Anterior cingulate cortex (tissue), 58 donors: ENCODE measurements at regions not wholly inside any gene's neighbourhood (a gene's known extent, or its start where the extent isn't known, plus 50 kb on each side); places are given as distances from the start of the nearest gene placed in this dataset.
"Not testable (repeated sequence)": the region's sequence is repeated elsewhere in the genome, so short reads cannot be mapped to it uniquely, and the experiment has no call there.

Experiments
- DNase-seq, 58 donors: peaks; one replicate each; lab custom pipeline; 2025; lab: John Stamatoyannopoulos, UW

- no peak for DNase-seq
Measured at GRCh38 chr1:58206749-58207148, 339.8 kb downstream of the OMA1 start.

DNA sequence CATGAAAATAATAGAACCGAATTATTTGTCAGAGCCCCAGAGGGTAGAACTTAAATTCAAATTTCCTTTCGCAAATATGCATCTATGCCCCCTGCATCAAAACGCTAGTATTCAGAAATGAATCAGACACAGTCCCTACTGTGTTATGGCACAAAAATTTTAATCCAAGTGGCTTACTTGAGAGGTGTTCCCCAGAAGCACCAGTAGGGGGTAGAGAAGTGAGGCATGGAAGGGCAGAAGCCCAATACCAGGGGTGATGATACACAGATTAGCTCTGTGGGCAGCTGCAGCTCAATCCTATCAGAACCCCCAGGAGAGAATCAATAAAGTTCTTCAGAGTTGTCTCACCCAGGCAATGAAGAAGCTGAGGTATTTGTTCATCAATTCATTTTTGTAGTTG is 342.2 kb downstream of the OMA1 start:
- DNase-seq: no peak

- no peak for DNase-seq
Measured at GRCh38 chr1:58201492-58202106, 344.9 kb downstream of the OMA1 start.

GRCh38 chr1:58200437-58200836 is 346.1 kb downstream of the OMA1 start:
- no peak for DNase-seq

GRCh38 chr1:58197811-58198210 is 348.7 kb downstream of the OMA1 start:
- no peak for DNase-seq

- peak in 3 of 58 donors; percentile 2 to 7 (median 4) for DNase-seq
Measured at GRCh38 chr1:58190267-58190988, 356.1 kb downstream of the OMA1 start.

DNA sequence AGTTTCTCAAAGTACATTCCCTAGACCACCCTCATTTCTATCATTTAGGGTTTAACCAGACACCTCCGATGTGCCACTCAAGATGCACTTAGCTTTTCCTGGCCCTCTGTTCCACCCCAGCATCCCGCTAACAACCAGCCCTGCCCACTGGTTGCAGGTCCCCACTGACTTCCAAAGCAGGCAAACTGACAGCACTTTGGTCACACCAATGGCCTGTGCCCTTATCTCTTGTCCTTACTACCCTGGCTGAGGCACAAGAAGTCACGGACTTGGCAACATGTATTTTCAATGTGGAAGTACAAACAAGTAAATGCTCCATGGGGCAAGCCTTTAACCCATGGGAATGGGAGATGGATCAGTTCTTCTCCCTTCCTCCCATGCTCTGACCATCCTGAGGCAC is 357.1 kb downstream of the OMA1 start:
- no peak for DNase-seq

- no peak for DNase-seq
Measured at GRCh38 chr1:58183286-58183685, 363.2 kb downstream of the OMA1 start.

DNA sequence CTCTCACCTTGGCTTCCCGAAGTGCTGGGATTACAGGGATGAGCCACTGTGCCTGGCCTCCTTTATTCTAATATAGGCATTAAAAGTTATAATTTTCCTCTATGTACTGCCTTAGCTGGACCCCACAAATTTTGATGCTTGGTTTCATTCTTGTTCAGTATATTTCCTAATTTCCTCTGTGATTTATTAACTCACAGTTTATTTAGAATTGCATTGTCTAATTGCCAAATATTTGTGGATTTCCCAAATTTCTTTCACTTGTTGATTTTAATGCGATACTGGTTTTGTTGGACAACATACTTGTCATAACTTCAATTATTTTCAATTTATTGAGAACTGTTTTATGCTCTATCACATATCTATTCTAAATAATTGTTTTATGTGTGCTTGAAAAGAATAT is 366.0 kb downstream of the OMA1 start:
- no peak for DNase-seq

DNA sequence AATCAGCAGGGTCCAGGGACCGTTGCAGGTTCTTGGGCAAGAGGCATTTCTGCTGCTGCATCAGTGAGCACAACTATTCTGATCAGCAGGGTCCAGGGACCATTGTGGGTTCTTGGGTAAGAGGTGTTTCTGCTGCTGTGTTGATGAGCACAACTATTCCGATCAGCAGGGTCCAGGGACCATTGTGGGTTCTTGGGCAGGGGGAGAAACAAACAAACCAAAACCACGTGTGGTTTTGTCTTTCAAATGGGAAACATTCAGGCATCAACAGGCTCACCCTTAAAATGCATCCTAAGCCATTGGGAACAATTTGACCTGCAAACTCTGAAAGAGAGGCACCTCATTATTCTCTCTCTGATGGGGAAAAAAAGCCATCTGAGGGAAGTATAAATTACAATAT is 377.4 kb downstream of the OMA1 start:
- not testable (repeated sequence) for DNase-seq

DNA sequence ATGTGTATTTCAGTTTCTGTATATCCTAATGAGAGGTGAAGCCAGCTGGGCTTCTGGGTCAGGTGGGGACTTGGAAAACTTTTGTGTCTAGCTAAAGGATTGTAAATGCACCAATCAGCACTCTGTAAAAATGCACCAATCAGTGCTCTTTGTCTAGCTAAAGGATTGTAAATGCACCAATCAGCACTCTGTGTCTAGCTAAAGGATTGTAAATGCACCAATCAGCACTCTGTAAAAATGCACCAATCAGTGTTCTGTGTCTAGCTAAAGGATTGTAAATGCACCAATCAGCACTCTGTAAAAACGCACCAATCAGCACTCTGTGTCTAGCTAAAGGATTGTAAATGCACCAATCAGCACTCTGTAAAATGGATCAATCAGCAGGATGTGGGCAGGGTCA is 379.4 kb downstream of the OMA1 start:
- DNase-seq: not testable (repeated sequence)

DNA sequence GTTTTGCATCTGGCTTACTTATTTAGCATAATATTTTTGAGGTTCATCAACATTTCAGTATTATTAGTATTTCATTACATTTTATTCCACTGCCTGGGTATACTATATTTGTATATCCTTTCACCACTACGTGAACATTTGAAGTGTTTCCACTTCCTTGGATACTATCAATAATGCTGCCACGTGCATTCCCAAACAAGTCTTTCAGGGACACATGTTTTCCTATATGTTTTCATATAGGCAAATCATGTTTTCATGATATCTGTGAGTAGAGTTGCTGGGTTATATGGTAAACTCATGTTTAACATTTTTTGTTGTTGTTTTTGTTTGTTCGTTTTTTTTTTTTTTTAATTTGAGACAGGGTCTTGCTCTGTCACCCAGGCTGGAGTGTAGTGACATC is 380.1 kb downstream of the OMA1 start:
- no peak for DNase-seq

DNA sequence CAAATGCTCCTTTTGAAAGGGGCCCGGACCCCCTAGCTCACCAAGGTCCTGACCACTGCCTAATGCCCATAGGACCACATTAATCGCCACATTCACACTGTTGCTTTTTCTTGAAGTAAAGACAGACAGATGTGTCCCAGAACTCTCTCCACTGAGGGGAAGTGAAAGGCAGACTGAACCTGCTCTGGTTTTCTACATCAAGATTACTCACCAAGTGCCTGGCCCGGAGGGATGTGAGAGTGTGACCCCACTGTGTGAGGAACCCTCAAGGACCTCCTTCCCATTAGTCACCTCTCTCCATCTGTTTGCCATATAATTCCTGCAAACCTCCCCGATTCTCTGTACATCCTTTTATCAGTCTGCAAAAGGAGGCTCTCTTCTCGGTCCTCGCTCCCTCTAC is 381.5 kb downstream of the OMA1 start:
- DNase-seq: no peak

DNA sequence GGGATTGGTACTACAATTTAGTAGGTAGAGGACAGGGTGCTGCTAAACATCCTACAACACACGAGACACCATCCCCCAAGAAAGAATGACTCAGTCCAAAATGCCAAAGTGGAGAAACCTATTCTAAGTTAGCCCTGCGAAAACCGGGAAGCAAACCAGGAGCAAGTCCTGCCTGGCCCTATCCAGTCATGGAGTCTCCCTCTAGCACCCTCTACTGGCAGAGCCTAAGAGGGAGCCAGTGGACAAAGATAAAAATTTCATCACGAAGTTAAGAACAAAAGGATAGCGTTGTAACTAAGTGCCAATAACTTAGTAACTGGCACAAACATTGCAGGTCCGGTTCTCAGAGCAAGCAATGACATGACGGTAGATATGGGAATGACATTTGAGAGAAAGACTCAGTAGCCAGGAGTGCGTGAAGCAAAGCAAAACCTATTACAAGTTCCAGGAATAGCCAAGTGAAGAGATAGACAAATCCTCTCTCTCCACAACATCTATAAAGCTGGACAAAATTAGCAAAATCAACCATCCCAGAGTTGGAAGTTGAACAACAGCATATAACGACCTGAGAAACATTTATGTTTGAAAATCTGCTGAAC is 383.5 kb downstream of the OMA1 start:
- DNase-seq: peak in 43 of 58 donors; percentile 0 to 65 (median 15)

DNA sequence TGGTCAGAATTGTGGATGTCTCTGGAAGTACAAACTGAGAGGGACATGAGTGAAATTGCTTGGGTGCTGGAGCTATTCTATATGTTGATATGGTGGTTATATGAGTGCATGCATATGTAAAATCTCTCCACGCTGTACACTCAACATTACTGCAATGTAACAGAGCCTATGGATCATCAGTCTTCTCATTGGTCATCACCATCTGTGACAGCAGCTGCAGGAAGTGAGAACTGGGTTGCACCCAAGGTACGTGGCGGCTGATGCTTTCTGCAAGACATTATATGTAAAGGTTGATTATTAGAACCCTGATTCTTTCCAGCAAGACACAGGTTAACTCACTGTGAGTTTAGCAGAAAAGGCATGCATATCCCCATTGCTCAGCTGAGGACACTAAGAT is 387.1 kb downstream of the OMA1 start:
- no peak for DNase-seq

- no peak for DNase-seq
Measured at GRCh38 chr1:58158506-58159433, 387.8 kb downstream of the OMA1 start.

- no peak for DNase-seq
Measured at GRCh38 chr1:58158016-58158415, 388.5 kb downstream of the OMA1 start.

DNA sequence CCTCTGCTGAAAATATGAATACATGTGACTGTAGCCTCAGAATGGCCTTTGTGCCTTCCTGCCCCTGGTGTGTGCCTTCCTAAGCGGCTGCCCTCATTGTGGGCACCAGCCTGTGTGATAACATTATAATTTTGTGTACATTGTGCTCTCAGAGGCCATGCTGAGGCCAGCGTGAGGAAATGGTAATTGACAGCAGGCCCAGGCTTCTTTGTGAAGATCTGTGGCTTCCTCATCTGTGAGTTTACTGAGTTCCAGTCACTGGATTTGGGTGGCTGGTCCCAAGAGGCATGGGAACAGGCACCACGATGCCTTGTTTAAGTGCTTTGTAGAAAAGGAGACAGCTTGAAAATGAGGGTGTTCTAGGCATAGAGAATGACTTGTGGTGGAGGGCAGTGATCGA is 389.3 kb downstream of the OMA1 start:
- DNase-seq: no peak

GRCh38 chr1:58156831-58157230 is 389.7 kb downstream of the OMA1 start:
- no peak for DNase-seq

DNA sequence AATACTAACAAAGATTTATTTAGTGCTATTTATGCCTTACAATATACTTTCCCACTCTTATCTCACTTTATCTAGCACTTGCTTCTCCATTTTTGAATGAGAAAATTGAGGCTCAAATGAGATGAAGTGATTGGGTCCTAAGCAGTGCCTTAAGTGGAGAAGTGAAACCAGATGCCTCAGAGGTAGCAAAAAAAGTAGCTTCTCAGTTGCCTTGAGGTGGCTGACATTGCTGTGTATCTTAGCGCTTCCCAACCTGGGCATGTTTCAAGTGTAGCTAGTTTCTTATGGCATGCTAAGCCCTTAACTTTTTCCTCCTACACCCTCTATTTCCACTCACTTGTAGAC is 390.4 kb downstream of the OMA1 start:
- DNase-seq: no peak
